ENCODE measurements at regions not wholly inside any gene's neighbourhood (a gene's known extent, or its start where the extent isn't known, plus 50 kb on each side); places are given as distances from the start of the nearest gene placed in this dataset.
A peak's percentile ranks its signal among the peaks of the same experiment; 100 is the strongest.

- no peaks in the 10 kb centered on the region for H3K9me3 ChIP-seq (ENCODE audit: control insufficient read depth, insufficient read depth, low read depth, low read length)
- H3K4me2 ChIP-seq (ENCODE audit: extremely low read depth, insufficient read depth, low read length), result no peak overlapping the region
- no peak overlapping the region for H3K27ac ChIP-seq (ENCODE audit: insufficient read depth, low read length)
- no peaks in the 10 kb centered on the region for H4K20me1 ChIP-seq (ENCODE audit: control insufficient read depth, extremely low read depth, insufficient read depth, low read length)
- H3K36me3 ChIP-seq (ENCODE audit: control insufficient read depth, insufficient read depth, low read length), result no peaks in the 10 kb centered on the region
- peaks cover 6% of the 10 kb centered on the region for H3K4me1 ChIP-seq (ENCODE audit: control insufficient read depth, extremely low read depth, insufficient read depth, low read length)
- DNase-seq (ENCODE audit: low read depth in 2 of 2), result no peak
- no peak overlapping the region for H3K9ac ChIP-seq (ENCODE audit: insufficient read depth, low read length)
- H2AFZ ChIP-seq (ENCODE audit: low read length), result no peak overlapping the region
- H3K4me3 ChIP-seq (replicated peaks in 1 of 4; ENCODE audit: control extremely low read depth in 1 of 4, insufficient read depth in 1 of 4, low read depth in 3 of 4, low read length in 4 of 4), result no peak overlapping the region
- no peaks in the 10 kb centered on the region for H3K79me2 ChIP-seq (ENCODE audit: control insufficient read depth, insufficient read depth, low read length)
- no peak for TF ChIP-seq EZH2 (IDR thresholded peaks at IDR 0.05; ENCODE audit: low read length, missing control alignments)
- no peaks in the 10 kb centered on the region for H3K27me3 ChIP-seq (ENCODE audit: control insufficient read depth, insufficient read depth, low read length)
These were observed 419.9 kb downstream of the SPRY1 start for GRCh38 chr4:123816462-123816861.

- no peak for DNase-seq (ENCODE audit: low read depth in 2 of 2)
- H3K4me1 ChIP-seq (ENCODE audit: control insufficient read depth, extremely low read depth, insufficient read depth, low read length), result peaks cover 6% of the 10 kb centered on the region
- H3K27me3 ChIP-seq (ENCODE audit: control insufficient read depth, insufficient read depth, low read length), result no peaks in the 10 kb centered on the region
- no peaks in the 10 kb centered on the region for H3K9me3 ChIP-seq (ENCODE audit: control insufficient read depth, insufficient read depth, low read depth, low read length)
- H3K79me2 ChIP-seq (ENCODE audit: control insufficient read depth, insufficient read depth, low read length), result no peaks in the 10 kb centered on the region
- no peaks in the 10 kb centered on the region for H3K36me3 ChIP-seq (ENCODE audit: control insufficient read depth, insufficient read depth, low read length)
- H3K27ac ChIP-seq (ENCODE audit: insufficient read depth, low read length), result no peak overlapping the region
- no peak overlapping the region for H3K4me2 ChIP-seq (ENCODE audit: extremely low read depth, insufficient read depth, low read length)
- no peaks in the 10 kb centered on the region for H4K20me1 ChIP-seq (ENCODE audit: control insufficient read depth, extremely low read depth, insufficient read depth, low read length)
- H3K4me3 ChIP-seq (replicated peaks in 1 of 4; ENCODE audit: control extremely low read depth in 1 of 4, insufficient read depth in 1 of 4, low read depth in 3 of 4, low read length in 4 of 4), result no peak overlapping the region
- no peak overlapping the region for H2AFZ ChIP-seq (ENCODE audit: low read length)
- H3K9ac ChIP-seq (ENCODE audit: insufficient read depth, low read length), result no peak overlapping the region
- TF ChIP-seq CTCF (conservative IDR thresholded peaks at IDR 0.05 in 1 of 2, IDR thresholded peaks at IDR 0.05 in 1 of 2; ENCODE audit: low read depth in 1 of 2, low read length in 2 of 2), result no peak
- no peak for TF ChIP-seq EZH2 (IDR thresholded peaks at IDR 0.05; ENCODE audit: low read length, missing control alignments)
These were observed 420.6 kb downstream of the SPRY1 start for GRCh38 chr4:123817025-123817688.

- no peak overlapping the region for H3K4me3 ChIP-seq (replicated peaks in 1 of 4; ENCODE audit: control extremely low read depth in 1 of 4, insufficient read depth in 1 of 4, low read depth in 3 of 4, low read length in 4 of 4)
- H3K27ac ChIP-seq (ENCODE audit: insufficient read depth, low read length), result no peak overlapping the region
- H3K9me3 ChIP-seq (ENCODE audit: control insufficient read depth, insufficient read depth, low read depth, low read length), result no peaks in the 10 kb centered on the region
- H4K20me1 ChIP-seq (ENCODE audit: control insufficient read depth, extremely low read depth, insufficient read depth, low read length), result no peaks in the 10 kb centered on the region
- H2AFZ ChIP-seq (ENCODE audit: low read length), result no peak overlapping the region
- no peaks in the 10 kb centered on the region for H3K79me2 ChIP-seq (ENCODE audit: control insufficient read depth, insufficient read depth, low read length)
- no peaks in the 10 kb centered on the region for H3K36me3 ChIP-seq (ENCODE audit: control insufficient read depth, insufficient read depth, low read length)
- H3K4me2 ChIP-seq (ENCODE audit: extremely low read depth, insufficient read depth, low read length), result peak overlapping the region; percentile 58
- no peak overlapping the region for H3K9ac ChIP-seq (ENCODE audit: insufficient read depth, low read length)
- H3K4me1 ChIP-seq (ENCODE audit: control insufficient read depth, extremely low read depth, insufficient read depth, low read length), result peaks cover 6% of the 10 kb centered on the region
- no peaks in the 10 kb centered on the region for H3K27me3 ChIP-seq (ENCODE audit: control insufficient read depth, insufficient read depth, low read length)
- no peak for TF ChIP-seq EZH2 (IDR thresholded peaks at IDR 0.05; ENCODE audit: low read length, missing control alignments)
- TF ChIP-seq CTCF (conservative IDR thresholded peaks at IDR 0.05 in 1 of 2, IDR thresholded peaks at IDR 0.05 in 1 of 2; ENCODE audit: low read depth in 1 of 2, low read length in 2 of 2), result no peak
- DNase-seq (ENCODE audit: low read depth in 2 of 2), result peak; percentile 40 to 44
These were observed 422.9 kb downstream of the SPRY1 start for GRCh38 chr4:123819362-123820035.

Measured in fibroblast of lung (primary cell).